Astrocyte (in vitro differentiated cells and primary cell): ENCODE measurements at regions not wholly inside any gene's neighbourhood (a gene's known extent, or its start where the extent isn't known, plus 50 kb on each side); places are given as distances from the start of the nearest gene placed in this dataset.

Experiments used
- DNase-seq: peaks from one replicate; pipeline ENCODE4 v3.0.0-alpha.2; 2010; ENCODE audit warnings: low read depth
- FAIRE-seq: peaks from 2 replicates; lab custom pipeline; 2011; peaks lifted over from hg19 to GRCh38; lab: Jason Lieb, UNC
- H2AFZ ChIP-seq: 2 replicates; pipeline ENCODE4 v1.6.0; 2012; ENCODE audit warnings: low read depth, low read length, inconsistent platforms
- H3K27ac ChIP-seq: 2 replicates; pipeline ENCODE4 v1.5.1; 2011; ENCODE audit warnings: low read depth, low read length, inconsistent platforms
- H3K27me3 ChIP-seq: 2 replicates; pipeline ENCODE4 v1.6.0; 2011; ENCODE audit warnings: low read length, inconsistent platforms; ENCODE audit not compliant: insufficient read depth
- H3K36me3 ChIP-seq: 2 replicates; pipeline ENCODE4 v1.5.1; 2011; ENCODE audit warnings: low read length, inconsistent platforms; ENCODE audit not compliant: insufficient read depth
- H3K4me1 ChIP-seq: 2 replicates; pipeline ENCODE4 v1.5.1; 2011; ENCODE audit warnings: low read length, inconsistent platforms; ENCODE audit not compliant: insufficient read depth
- H3K4me2 ChIP-seq: 2 replicates; pipeline ENCODE4 v1.6.0; 2012; ENCODE audit warnings: low read length, inconsistent platforms
- H3K4me3 ChIP-seq: 2 replicates; pipeline ENCODE4 v1.5.1; 2011; ENCODE audit warnings: low read depth, mild to moderate bottlenecking, low read length, inconsistent platforms; ENCODE audit not compliant: insufficient read depth
- H3K79me2 ChIP-seq: 2 replicates; pipeline ENCODE4 v1.6.0; 2012; ENCODE audit warnings: mild to moderate bottlenecking, low read length, inconsistent platforms; ENCODE audit not compliant: insufficient read depth
- H3K9ac ChIP-seq: 2 replicates; pipeline ENCODE4 v1.6.0; 2012; ENCODE audit warnings: mild to moderate bottlenecking, low read length, inconsistent platforms
- H3K9me3 ChIP-seq: 2 replicates; pipeline ENCODE4 v1.5.1; 2012; ENCODE audit warnings: low read depth, mild to moderate bottlenecking, low read length, inconsistent platforms; ENCODE audit not compliant: insufficient read depth
- H4K20me1 ChIP-seq: 2 replicates; pipeline ENCODE4 v1.6.0; 2012; ENCODE audit warnings: low read length, inconsistent platforms; ENCODE audit not compliant: insufficient read depth
- H3K27ac Mint-ChIP-seq: one replicate; pipeline ENCODE4 v1.8.0; 2021; ENCODE audit warnings: mild to moderate bottlenecking, mixed read lengths; ENCODE audit not compliant: unreplicated experiment
- H3K27me3 Mint-ChIP-seq: one replicate; pipeline ENCODE4 v1.8.0; 2021; ENCODE audit warnings: low read depth, mixed read lengths; ENCODE audit not compliant: unreplicated experiment
- H3K36me3 Mint-ChIP-seq: one replicate; pipeline ENCODE4 v1.8.0; 2021; ENCODE audit warnings: low read depth, mixed read lengths; ENCODE audit not compliant: unreplicated experiment
- H3K4me1 Mint-ChIP-seq: one replicate; pipeline ENCODE4 v1.8.0; 2021; ENCODE audit warnings: low read depth, mixed read lengths; ENCODE audit not compliant: unreplicated experiment
- H3K4me3 Mint-ChIP-seq: one replicate; pipeline ENCODE4 v1.8.0; 2021; ENCODE audit warnings: mild to moderate bottlenecking, moderate library complexity, mixed read lengths; ENCODE audit not compliant: unreplicated experiment
- H3K9me3 Mint-ChIP-seq: one replicate; pipeline ENCODE4 v1.8.0; 2021; ENCODE audit warnings: mild to moderate bottlenecking, mixed read lengths; ENCODE audit not compliant: unreplicated experiment
- CTCF ChIP-seq: IDR thresholded peaks from 2 replicates; pipeline ENCODE4 v1.5.1; 2011; ENCODE audit warnings: low read depth, mild to moderate bottlenecking, inconsistent platforms, low read length, moderate library complexity; ENCODE audit not compliant: insufficient read depth
- EZH2 ChIP-seq: IDR thresholded peaks from 2 replicates; pipeline ENCODE4 v1.6.1; 2012; ENCODE audit warnings: mild to moderate bottlenecking, low read length, inconsistent platforms; ENCODE audit not compliant: insufficient read depth

- H3K27ac ChIP-seq = no peak overlapping the region
- Mint-ChIP-seq H3K9me3 (no peaks in the 10 kb centered on the region), H3K4me1 (peaks cover 4% of the 10 kb centered on the region), H3K27ac (no peak overlapping the region), H3K27me3 (no peaks in the 10 kb centered on the region), H3K36me3 (no peaks in the 10 kb centered on the region), H3K4me3 (no peak overlapping the region)
- H4K20me1 ChIP-seq = no peaks in the 10 kb centered on the region
- no peaks in the 10 kb centered on the region for H3K79me2 ChIP-seq
- no peaks in the 10 kb centered on the region for H3K9me3 ChIP-seq
- H3K4me1 ChIP-seq = no peaks in the 10 kb centered on the region
- H3K36me3 ChIP-seq = no peaks in the 10 kb centered on the region
- DNase-seq (no peak), FAIRE-seq (no peak)
- no peaks in the 10 kb centered on the region for H3K27me3 ChIP-seq
- no peak overlapping the region for H3K4me2 ChIP-seq
- TF ChIP-seq CTCF (no peak), EZH2 (no peak)
- no peak overlapping the region for H3K4me3 ChIP-seq
- no peak overlapping the region for H3K9ac ChIP-seq
- no peak overlapping the region for H2AFZ ChIP-seq
Observed at GRCh38 chr3:110925798-110926197, 145.8 kb upstream of the NECTIN3 start.

GRCh38 chr3:110928016-110928662 is 143.5 kb upstream of the NECTIN3 start:
- no peaks in the 10 kb centered on the region for H3K36me3 Mint-ChIP-seq
- H3K27me3 Mint-ChIP-seq = no peaks in the 10 kb centered on the region
- FAIRE-seq = peak; percentile 54
- H3K4me3 Mint-ChIP-seq = no peak overlapping the region
- no peaks in the 10 kb centered on the region for H3K4me1 ChIP-seq
- no peaks in the 10 kb centered on the region for H3K79me2 ChIP-seq
- H3K9me3 Mint-ChIP-seq = peaks cover 2% of the 10 kb centered on the region
- no peak overlapping the region for H3K27ac ChIP-seq
- no peak for DNase-seq
- H3K4me1 Mint-ChIP-seq = peaks cover 4% of the 10 kb centered on the region
- H4K20me1 ChIP-seq = no peaks in the 10 kb centered on the region
- no peak overlapping the region for H3K27ac Mint-ChIP-seq
- no peaks in the 10 kb centered on the region for H3K27me3 ChIP-seq
- no peaks in the 10 kb centered on the region for H3K36me3 ChIP-seq
- H3K9me3 ChIP-seq = no peaks in the 10 kb centered on the region
- no peak overlapping the region for H2AFZ ChIP-seq
- H3K4me3 ChIP-seq = no peak overlapping the region
- TF ChIP-seq EZH2 (no peak), CTCF (no peak)
- H3K4me2 ChIP-seq = no peak overlapping the region
- no peak overlapping the region for H3K9ac ChIP-seq

GRCh38 chr3:110929816-110930215 is 141.8 kb upstream of the NECTIN3 start:
- DNase-seq (no peak), FAIRE-seq (no peak)
- H3K4me1 Mint-ChIP-seq = peaks cover 4% of the 10 kb centered on the region
- no peaks in the 10 kb centered on the region for H3K79me2 ChIP-seq
- H3K4me2 ChIP-seq = no peak overlapping the region
- H3K27me3 ChIP-seq = no peaks in the 10 kb centered on the region
- no peak overlapping the region for H3K27ac Mint-ChIP-seq
- H2AFZ ChIP-seq = no peak overlapping the region
- no peak overlapping the region for H3K4me3 Mint-ChIP-seq
- no peaks in the 10 kb centered on the region for H3K36me3 ChIP-seq
- TF ChIP-seq CTCF (no peak), EZH2 (no peak)
- H3K27ac ChIP-seq = no peak overlapping the region
- no peaks in the 10 kb centered on the region for H3K27me3 Mint-ChIP-seq
- H3K36me3 Mint-ChIP-seq = no peaks in the 10 kb centered on the region
- H3K4me1 ChIP-seq = peaks cover 7% of the 10 kb centered on the region
- no peaks in the 10 kb centered on the region for H4K20me1 ChIP-seq
- H3K9me3 Mint-ChIP-seq = peaks cover 2% of the 10 kb centered on the region
- H3K9ac ChIP-seq = no peak overlapping the region
- H3K9me3 ChIP-seq = no peaks in the 10 kb centered on the region
- H3K4me3 ChIP-seq = no peak overlapping the region
